WTC11 (cell line): ENCODE measurements at regions not wholly inside any gene's neighbourhood (a gene's known extent, or its start where the extent isn't known, plus 50 kb on each side); places are given as distances from the start of the nearest gene placed in this dataset.

Experiments
- ATF1 ChIP-seq: sonication (generic); formaldehyde crosslinking; IDR thresholded peaks from 2 replicates; pipeline ENCODE4 v1.8.1; 2023; ENCODE audit warnings: mild to moderate bottlenecking, moderate library complexity, missing genetic modification reagents
- CREB1 ChIP-seq: sonication (generic); formaldehyde crosslinking; IDR thresholded peaks from 2 replicates; pipeline ENCODE4 v1.8.0; 2023; ENCODE audit warnings: mild to moderate bottlenecking, missing genetic modification reagents
- FOXJ3 ChIP-seq: sonication (generic); formaldehyde crosslinking; IDR thresholded peaks from 2 replicates; pipeline ENCODE4 v1.9.0; 2021; ENCODE audit warnings: missing genetic modification reagents, mild to moderate bottlenecking, borderline replicate concordance
- RELA ChIP-seq: sonication (generic); formaldehyde crosslinking; IDR thresholded peaks from 2 replicates; pipeline ENCODE4 v1.8.1; 2022; ENCODE audit warnings: missing genetic modification reagents, mild to moderate bottlenecking, borderline replicate concordance
- SP1 ChIP-seq: sonication (generic); formaldehyde crosslinking; conservative IDR thresholded peaks from 2 replicates; pipeline ENCODE4 v1.8.1; 2022; ENCODE audit warnings: missing genetic modification reagents
- ZNF317 ChIP-seq: sonication (generic); formaldehyde crosslinking; IDR thresholded peaks from 2 replicates; pipeline ENCODE4 v1.8.1; 2023; ENCODE audit warnings: low read depth, mild to moderate bottlenecking, moderate library complexity, missing genetic modification reagents, borderline replicate concordance
- ZNF671 ChIP-seq: fragments of 250-450 bp; sonication (Bioruptor Pico); IDR thresholded peaks from 2 replicates; pipeline ENCODE4 v1.8.0; 2021; ENCODE audit warnings: mild to moderate bottlenecking
- TF ChIP-seq, protein P1 (sequence below): fragments of 200-600 bp; IDR thresholded peaks from 2 replicates; pipeline ENCODE4 v1.8.0; 2022; ENCODE audit warnings: antibody characterized with exemption
- TF ChIP-seq, protein P2 (sequence below): sonication (generic); formaldehyde crosslinking; IDR thresholded peaks from 2 replicates; pipeline ENCODE4 v1.8.1; 2023; ENCODE audit warnings: mild to moderate bottlenecking, missing genetic modification reagents, borderline replicate concordance
- TF ChIP-seq, protein P3 (sequence below): sonication (generic); formaldehyde crosslinking; IDR thresholded peaks from 2 replicates; pipeline ENCODE4 v1.8.0; 2022; ENCODE audit warnings: mild to moderate bottlenecking, missing genetic modification reagents
- TF ChIP-seq, protein P4 (sequence below): sonication (generic); formaldehyde crosslinking; IDR thresholded peaks from 2 replicates; pipeline ENCODE4 v1.8.0; 2022; ENCODE audit warnings: mild to moderate bottlenecking, missing genetic modification reagents

DNA sequence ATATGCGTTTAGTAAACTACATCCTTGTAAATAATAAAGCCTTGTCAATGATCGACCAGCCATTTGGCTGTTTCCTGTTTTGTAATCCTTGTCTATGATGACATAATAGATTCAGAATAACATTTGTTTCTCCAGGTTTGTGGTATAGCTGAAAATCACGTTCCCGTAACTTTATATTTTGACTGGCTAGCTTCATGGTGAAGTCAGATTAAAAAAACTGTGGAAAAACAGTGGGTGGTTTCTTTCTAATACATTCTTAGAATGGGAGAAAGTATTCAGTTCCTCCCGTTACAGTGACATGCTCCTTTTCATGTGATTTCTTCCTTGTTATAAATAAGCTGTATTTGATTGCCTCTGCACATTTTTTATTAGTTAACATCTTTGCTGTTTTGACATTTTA lies 366.9 kb downstream of the NYAP2 start:
- TF ChIP-seq, protein P1, sequence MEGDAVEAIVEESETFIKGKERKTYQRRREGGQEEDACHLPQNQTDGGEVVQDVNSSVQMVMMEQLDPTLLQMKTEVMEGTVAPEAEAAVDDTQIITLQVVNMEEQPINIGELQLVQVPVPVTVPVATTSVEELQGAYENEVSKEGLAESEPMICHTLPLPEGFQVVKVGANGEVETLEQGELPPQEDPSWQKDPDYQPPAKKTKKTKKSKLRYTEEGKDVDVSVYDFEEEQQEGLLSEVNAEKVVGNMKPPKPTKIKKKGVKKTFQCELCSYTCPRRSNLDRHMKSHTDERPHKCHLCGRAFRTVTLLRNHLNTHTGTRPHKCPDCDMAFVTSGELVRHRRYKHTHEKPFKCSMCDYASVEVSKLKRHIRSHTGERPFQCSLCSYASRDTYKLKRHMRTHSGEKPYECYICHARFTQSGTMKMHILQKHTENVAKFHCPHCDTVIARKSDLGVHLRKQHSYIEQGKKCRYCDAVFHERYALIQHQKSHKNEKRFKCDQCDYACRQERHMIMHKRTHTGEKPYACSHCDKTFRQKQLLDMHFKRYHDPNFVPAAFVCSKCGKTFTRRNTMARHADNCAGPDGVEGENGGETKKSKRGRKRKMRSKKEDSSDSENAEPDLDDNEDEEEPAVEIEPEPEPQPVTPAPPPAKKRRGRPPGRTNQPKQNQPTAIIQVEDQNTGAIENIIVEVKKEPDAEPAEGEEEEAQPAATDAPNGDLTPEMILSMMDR = no peak
- no peak for TF ChIP-seq ZNF671 (CRISPR knock-in tag)
- TF ChIP-seq, protein P2, sequence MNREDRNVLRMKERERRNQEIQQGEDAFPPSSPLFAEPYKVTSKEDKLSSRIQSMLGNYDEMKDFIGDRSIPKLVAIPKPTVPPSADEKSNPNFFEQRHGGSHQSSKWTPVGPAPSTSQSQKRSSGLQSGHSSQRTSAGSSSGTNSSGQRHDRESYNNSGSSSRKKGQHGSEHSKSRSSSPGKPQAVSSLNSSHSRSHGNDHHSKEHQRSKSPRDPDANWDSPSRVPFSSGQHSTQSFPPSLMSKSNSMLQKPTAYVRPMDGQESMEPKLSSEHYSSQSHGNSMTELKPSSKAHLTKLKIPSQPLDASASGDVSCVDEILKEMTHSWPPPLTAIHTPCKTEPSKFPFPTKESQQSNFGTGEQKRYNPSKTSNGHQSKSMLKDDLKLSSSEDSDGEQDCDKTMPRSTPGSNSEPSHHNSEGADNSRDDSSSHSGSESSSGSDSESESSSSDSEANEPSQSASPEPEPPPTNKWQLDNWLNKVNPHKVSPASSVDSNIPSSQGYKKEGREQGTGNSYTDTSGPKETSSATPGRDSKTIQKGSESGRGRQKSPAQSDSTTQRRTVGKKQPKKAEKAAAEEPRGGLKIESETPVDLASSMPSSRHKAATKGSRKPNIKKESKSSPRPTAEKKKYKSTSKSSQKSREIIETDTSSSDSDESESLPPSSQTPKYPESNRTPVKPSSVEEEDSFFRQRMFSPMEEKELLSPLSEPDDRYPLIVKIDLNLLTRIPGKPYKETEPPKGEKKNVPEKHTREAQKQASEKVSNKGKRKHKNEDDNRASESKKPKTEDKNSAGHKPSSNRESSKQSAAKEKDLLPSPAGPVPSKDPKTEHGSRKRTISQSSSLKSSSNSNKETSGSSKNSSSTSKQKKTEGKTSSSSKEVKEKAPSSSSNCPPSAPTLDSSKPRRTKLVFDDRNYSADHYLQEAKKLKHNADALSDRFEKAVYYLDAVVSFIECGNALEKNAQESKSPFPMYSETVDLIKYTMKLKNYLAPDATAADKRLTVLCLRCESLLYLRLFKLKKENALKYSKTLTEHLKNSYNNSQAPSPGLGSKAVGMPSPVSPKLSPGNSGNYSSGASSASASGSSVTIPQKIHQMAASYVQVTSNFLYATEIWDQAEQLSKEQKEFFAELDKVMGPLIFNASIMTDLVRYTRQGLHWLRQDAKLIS = no peak
- TF ChIP-seq CREB1 = no peak
- no peak for TF ChIP-seq FOXJ3
- TF ChIP-seq RELA = no peak
- TF ChIP-seq, protein P3, sequence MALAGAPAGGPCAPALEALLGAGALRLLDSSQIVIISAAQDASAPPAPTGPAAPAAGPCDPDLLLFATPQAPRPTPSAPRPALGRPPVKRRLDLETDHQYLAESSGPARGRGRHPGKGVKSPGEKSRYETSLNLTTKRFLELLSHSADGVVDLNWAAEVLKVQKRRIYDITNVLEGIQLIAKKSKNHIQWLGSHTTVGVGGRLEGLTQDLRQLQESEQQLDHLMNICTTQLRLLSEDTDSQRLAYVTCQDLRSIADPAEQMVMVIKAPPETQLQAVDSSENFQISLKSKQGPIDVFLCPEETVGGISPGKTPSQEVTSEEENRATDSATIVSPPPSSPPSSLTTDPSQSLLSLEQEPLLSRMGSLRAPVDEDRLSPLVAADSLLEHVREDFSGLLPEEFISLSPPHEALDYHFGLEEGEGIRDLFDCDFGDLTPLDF (CRISPR knock-in tag) = no peak
- TF ChIP-seq SP1 (CRISPR knock-in tag) = no peak
- no peak for TF ChIP-seq ZNF317
- TF ChIP-seq, protein P4, sequence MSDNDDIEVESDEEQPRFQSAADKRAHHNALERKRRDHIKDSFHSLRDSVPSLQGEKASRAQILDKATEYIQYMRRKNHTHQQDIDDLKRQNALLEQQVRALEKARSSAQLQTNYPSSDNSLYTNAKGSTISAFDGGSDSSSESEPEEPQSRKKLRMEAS = no peak
- no peak for TF ChIP-seq ATF1 (CRISPR knock-in tag)
